Uterus (tissue), 2 donors: ENCODE measurements at regions not wholly inside any gene's neighbourhood (a gene's known extent, or its start where the extent isn't known, plus 50 kb on each side); places are given as distances from the start of the nearest gene placed in this dataset.

Experiments used
- POLR2A ChIP-seq, 2 donors: fragments of 450-650 bp; IDR thresholded peaks; one replicate each; pipeline ENCODE4 v1.6.1; 2016; ENCODE audit warnings: antibody characterized with exemption in 2 of 2, mild to moderate bottlenecking in 1 of 2, moderate library complexity in 1 of 2
- TF ChIP-seq, protein P1 (sequence below), 4 experiments: fragments of 200-600 bp in 2 of 4; fragments of 450-650 bp in 2 of 4; sonication (generic) in 2 of 4; IDR thresholded peaks; one replicate each; pipeline ENCODE4 v1.5.1; 2016 to 2019; ENCODE audit warnings: antibody characterized with exemption in 4 of 4, mild to moderate bottlenecking in 2 of 4, moderate library complexity in 1 of 4

DNA sequence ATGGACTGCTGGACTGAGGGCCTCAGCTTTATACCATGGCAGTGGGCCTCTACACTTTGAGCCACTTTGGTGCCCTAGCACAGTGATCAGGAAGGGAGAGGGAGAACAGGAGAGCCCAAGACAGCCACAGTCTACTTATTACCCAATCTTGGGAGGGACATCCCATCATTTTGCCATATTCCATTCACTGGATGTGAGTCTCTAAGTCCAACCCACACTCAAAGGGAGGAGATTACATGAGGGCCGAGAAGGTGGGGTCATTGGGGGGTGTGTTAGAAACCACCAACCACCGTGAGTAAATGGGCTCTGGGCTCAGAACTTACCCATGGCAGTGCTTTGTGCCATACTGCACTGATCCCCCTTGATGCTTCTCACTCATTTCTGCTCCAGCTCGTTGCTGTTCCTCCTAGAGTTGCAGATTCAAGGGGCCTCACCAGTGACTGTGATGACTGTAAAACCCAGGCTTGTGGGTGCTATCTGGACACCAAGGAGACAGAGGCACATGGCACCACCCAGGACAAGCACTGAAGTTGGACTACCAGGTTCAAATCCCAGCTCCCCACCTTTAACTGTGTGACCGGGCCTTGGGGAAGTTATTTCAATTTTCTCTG lies 97.6 kb upstream of the RAB6C start:
- no peak for TF ChIP-seq POLR2A (IDR thresholded peaks at IDR 0.05)
- TF ChIP-seq, protein P1, sequence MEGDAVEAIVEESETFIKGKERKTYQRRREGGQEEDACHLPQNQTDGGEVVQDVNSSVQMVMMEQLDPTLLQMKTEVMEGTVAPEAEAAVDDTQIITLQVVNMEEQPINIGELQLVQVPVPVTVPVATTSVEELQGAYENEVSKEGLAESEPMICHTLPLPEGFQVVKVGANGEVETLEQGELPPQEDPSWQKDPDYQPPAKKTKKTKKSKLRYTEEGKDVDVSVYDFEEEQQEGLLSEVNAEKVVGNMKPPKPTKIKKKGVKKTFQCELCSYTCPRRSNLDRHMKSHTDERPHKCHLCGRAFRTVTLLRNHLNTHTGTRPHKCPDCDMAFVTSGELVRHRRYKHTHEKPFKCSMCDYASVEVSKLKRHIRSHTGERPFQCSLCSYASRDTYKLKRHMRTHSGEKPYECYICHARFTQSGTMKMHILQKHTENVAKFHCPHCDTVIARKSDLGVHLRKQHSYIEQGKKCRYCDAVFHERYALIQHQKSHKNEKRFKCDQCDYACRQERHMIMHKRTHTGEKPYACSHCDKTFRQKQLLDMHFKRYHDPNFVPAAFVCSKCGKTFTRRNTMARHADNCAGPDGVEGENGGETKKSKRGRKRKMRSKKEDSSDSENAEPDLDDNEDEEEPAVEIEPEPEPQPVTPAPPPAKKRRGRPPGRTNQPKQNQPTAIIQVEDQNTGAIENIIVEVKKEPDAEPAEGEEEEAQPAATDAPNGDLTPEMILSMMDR (IDR thresholded peaks at IDR 0.05), result no peak
